IPS-15b (cell line): ENCODE measurements at regions not wholly inside any gene's neighbourhood (a gene's known extent, or its start where the extent isn't known, plus 50 kb on each side); places are given as distances from the start of the nearest gene placed in this dataset.

ENCODE experiments used
- H3K27me3 ChIP-seq: one replicate; pipeline ENCODE4 v1.6.1; 2013; ENCODE audit warnings: low read length; ENCODE audit not compliant: control insufficient read depth, insufficient read depth
- H3K36me3 ChIP-seq: one replicate; pipeline ENCODE4 v1.6.1; 2013; ENCODE audit warnings: low read length; ENCODE audit not compliant: control insufficient read depth, insufficient read depth
- H3K4me1 ChIP-seq: one replicate; pipeline ENCODE4 v1.6.1; 2013; ENCODE audit warnings: mild to moderate bottlenecking, low read length; ENCODE audit not compliant: control insufficient read depth, insufficient read depth
- H3K4me3 ChIP-seq: one replicate; pipeline ENCODE4 v1.5.1; 2013; ENCODE audit warnings: low read depth, low read length
- H3K9ac ChIP-seq: one replicate; pipeline ENCODE4 v1.6.1; 2013; ENCODE audit warnings: low read depth, mild to moderate bottlenecking, low read length
- H3K9me3 ChIP-seq: one replicate; pipeline ENCODE4 v1.6.1; 2013; ENCODE audit warnings: mild to moderate bottlenecking, low read length; ENCODE audit not compliant: control insufficient read depth, insufficient read depth

- no peak overlapping the region for H3K4me3 ChIP-seq
- no peaks in the 10 kb centered on the region for H3K27me3 ChIP-seq
- H3K9ac ChIP-seq: no peak overlapping the region
- no peaks in the 10 kb centered on the region for H3K9me3 ChIP-seq
- no peaks in the 10 kb centered on the region for H3K4me1 ChIP-seq
- no peaks in the 10 kb centered on the region for H3K36me3 ChIP-seq
Observed at GRCh38 chr15:93570527-93570926, 481.5 kb upstream of the RGMA start.

- Histone ChIP-seq H3K4me3 (no peak overlapping the region), H3K9me3 (no peaks in the 10 kb centered on the region), H3K9ac (no peak overlapping the region), H3K4me1 (peaks cover 6% of the 10 kb centered on the region), H3K27me3 (no peaks in the 10 kb centered on the region), H3K36me3 (no peaks in the 10 kb centered on the region)
Observed at GRCh38 chr15:93566762-93567161, 477.8 kb upstream of the RGMA start.

- H3K4me1 ChIP-seq: peaks cover 6% of the 10 kb centered on the region
- H3K9ac ChIP-seq: no peak overlapping the region
Observed at GRCh38 chr15:93565201-93565600, 476.2 kb upstream of the RGMA start.

GRCh38 chr15:93563218-93563617 is 474.2 kb upstream of the RGMA start:
- H3K9ac ChIP-seq: no peak overlapping the region
- no peaks in the 10 kb centered on the region for H3K27me3 ChIP-seq
- H3K4me1 ChIP-seq: peaks cover 6% of the 10 kb centered on the region
- H3K4me3 ChIP-seq: no peak overlapping the region
- no peaks in the 10 kb centered on the region for H3K9me3 ChIP-seq
- no peaks in the 10 kb centered on the region for H3K36me3 ChIP-seq

More at GRCh38 chr15:93565201-93565600, 476.2 kb upstream of the RGMA start:
- Histone ChIP-seq H3K27me3 (no peaks in the 10 kb centered on the region), H3K4me3 (no peak overlapping the region), H3K9me3 (no peaks in the 10 kb centered on the region), H3K36me3 (no peaks in the 10 kb centered on the region)

- no peaks in the 10 kb centered on the region for H3K36me3 ChIP-seq
- H3K4me1 ChIP-seq: peaks cover 6% of the 10 kb centered on the region
- H3K4me3 ChIP-seq: no peak overlapping the region
- no peaks in the 10 kb centered on the region for H3K9me3 ChIP-seq
- H3K9ac ChIP-seq: no peak overlapping the region
- H3K27me3 ChIP-seq: no peaks in the 10 kb centered on the region
Observed at GRCh38 chr15:93562395-93563123, 473.5 kb upstream of the RGMA start.

GRCh38 chr15:93557696-93558095 is 468.7 kb upstream of the RGMA start:
- H3K4me3 ChIP-seq: no peak overlapping the region
- peaks cover 2% of the 10 kb centered on the region for H3K4me1 ChIP-seq

GRCh38 chr15:93553167-93553935 is 464.3 kb upstream of the RGMA start:
- Histone ChIP-seq H3K4me1 (no peaks in the 10 kb centered on the region), H3K27me3 (no peaks in the 10 kb centered on the region), H3K9ac (no peak overlapping the region), H3K36me3 (peaks cover 2% of the 10 kb centered on the region), H3K4me3 (no peak overlapping the region), H3K9me3 (no peaks in the 10 kb centered on the region)

More at GRCh38 chr15:93557696-93558095, 468.7 kb upstream of the RGMA start:
- Histone ChIP-seq H3K36me3 (peaks cover 2% of the 10 kb centered on the region), H3K9me3 (no peaks in the 10 kb centered on the region), H3K9ac (no peak overlapping the region), H3K27me3 (no peaks in the 10 kb centered on the region)

- Histone ChIP-seq H3K4me1 (no peaks in the 10 kb centered on the region), H3K9me3 (no peaks in the 10 kb centered on the region), H3K36me3 (no peaks in the 10 kb centered on the region), H3K9ac (no peak overlapping the region), H3K4me3 (no peak overlapping the region), H3K27me3 (no peaks in the 10 kb centered on the region)
Observed at GRCh38 chr15:93543093-93543492, 454.1 kb upstream of the RGMA start.

- Histone ChIP-seq H3K27me3 (no peaks in the 10 kb centered on the region), H3K4me1 (no peaks in the 10 kb centered on the region), H3K9me3 (no peaks in the 10 kb centered on the region), H3K9ac (no peak overlapping the region), H3K36me3 (no peaks in the 10 kb centered on the region), H3K4me3 (no peak overlapping the region)
Observed at GRCh38 chr15:93527374-93528050, 438.5 kb upstream of the RGMA start.

- no peaks in the 10 kb centered on the region for H3K9me3 ChIP-seq
- H3K27me3 ChIP-seq: no peaks in the 10 kb centered on the region
- H3K9ac ChIP-seq: no peak overlapping the region
Observed at GRCh38 chr15:93524432-93524831, 435.4 kb upstream of the RGMA start.

GRCh38 chr15:93523481-93523880 is 434.5 kb upstream of the RGMA start:
- Histone ChIP-seq H3K9ac (no peak overlapping the region), H3K36me3 (no peaks in the 10 kb centered on the region), H3K27me3 (no peaks in the 10 kb centered on the region), H3K9me3 (no peaks in the 10 kb centered on the region), H3K4me3 (no peak overlapping the region), H3K4me1 (no peaks in the 10 kb centered on the region)

More at GRCh38 chr15:93524432-93524831, 435.4 kb upstream of the RGMA start:
- H3K4me1 ChIP-seq: no peaks in the 10 kb centered on the region
- no peaks in the 10 kb centered on the region for H3K36me3 ChIP-seq
- H3K4me3 ChIP-seq: no peak overlapping the region
